Adipocyte (in vitro differentiated cells): ENCODE measurements at regions not wholly inside any gene's neighbourhood (a gene's known extent, or its start where the extent isn't known, plus 50 kb on each side); places are given as distances from the start of the nearest gene placed in this dataset.
"Not testable (repeated sequence)": the region's sequence is repeated elsewhere in the genome, so short reads cannot be mapped to it uniquely, and the experiment has no call there.

Experiments
- DNase-seq: peaks from one replicate; pipeline ENCODE4 v3.0.0-alpha.2; 2015; ENCODE audit warnings: low read depth
- H3K27me3 ChIP-seq: replicated peaks from 2 replicates; pipeline ENCODE4 v1.7.0; 2013; ENCODE audit warnings: mild to moderate bottlenecking, low read length, moderate library complexity; ENCODE audit not compliant: control insufficient read depth, insufficient read depth
- H3K36me3 ChIP-seq: 2 replicates; pipeline ENCODE4 v1.7.0; 2013; ENCODE audit warnings: low read length, mild to moderate bottlenecking, moderate library complexity; ENCODE audit not compliant: control insufficient read depth, insufficient read depth, severe bottlenecking
- H3K4me1 ChIP-seq: 2 replicates; pipeline ENCODE4 v1.7.0; 2013; ENCODE audit warnings: mild to moderate bottlenecking, low read length, moderate library complexity; ENCODE audit not compliant: control insufficient read depth, insufficient read depth
- H3K4me3 ChIP-seq: 2 replicates; pipeline ENCODE4 v1.7.0; 2013; ENCODE audit warnings: mild to moderate bottlenecking, low read length, moderate library complexity
- H3K9ac ChIP-seq: 2 replicates; pipeline ENCODE4 v1.7.0; 2013; ENCODE audit warnings: mild to moderate bottlenecking, low read length, moderate library complexity
- H3K9me3 ChIP-seq: 2 replicates; pipeline ENCODE4 v1.7.0; 2013; ENCODE audit warnings: mild to moderate bottlenecking, low read length, moderate library complexity; ENCODE audit not compliant: control insufficient read depth

GRCh38 chr5:123294544-123294943 lies 128.7 kb downstream of the CEP120 start:
- Histone ChIP-seq H3K27me3 (no peaks in the 10 kb centered on the region), H3K9ac (no peak overlapping the region), H3K9me3 (peaks cover 10% of the 10 kb centered on the region), H3K4me1 (no peaks in the 10 kb centered on the region), H3K4me3 (no peak overlapping the region), H3K36me3 (no peaks in the 10 kb centered on the region)
- no peak for DNase-seq

GRCh38 chr5:123289210-123289609 lies 134.0 kb downstream of the CEP120 start:
- no peak for DNase-seq
- Histone ChIP-seq H3K9me3 (no peaks in the 10 kb centered on the region), H3K27me3 (no peaks in the 10 kb centered on the region), H3K4me1 (no peaks in the 10 kb centered on the region), H3K36me3 (no peaks in the 10 kb centered on the region), H3K4me3 (no peak overlapping the region), H3K9ac (no peak overlapping the region)

GRCh38 chr5:123287881-123288280 lies 135.3 kb downstream of the CEP120 start:
- Histone ChIP-seq H3K4me1 (no peaks in the 10 kb centered on the region), H3K4me3 (no peak overlapping the region), H3K9me3 (no peaks in the 10 kb centered on the region), H3K36me3 (no peaks in the 10 kb centered on the region), H3K9ac (no peak overlapping the region), H3K27me3 (peaks cover 5% of the 10 kb centered on the region)
- DNase-seq, result no peak

GRCh38 chr5:123286891-123287290 lies 136.3 kb downstream of the CEP120 start:
- DNase-seq, result no peak
- Histone ChIP-seq H3K36me3 (no peaks in the 10 kb centered on the region), H3K9ac (no peak overlapping the region), H3K9me3 (no peaks in the 10 kb centered on the region), H3K4me3 (no peak overlapping the region), H3K4me1 (no peaks in the 10 kb centered on the region), H3K27me3 (peaks cover 5% of the 10 kb centered on the region)

GRCh38 chr5:123285122-123286023 lies 137.8 kb downstream of the CEP120 start:
- H3K4me3 ChIP-seq, result peak overlapping the region; percentile 72
- DNase-seq, result peak; percentile 65
- H3K27me3 ChIP-seq, result peaks cover 5% of the 10 kb centered on the region

GRCh38 chr5:123283499-123283898 lies 139.7 kb downstream of the CEP120 start:
- Histone ChIP-seq H3K27me3 (peaks cover 5% of the 10 kb centered on the region), H3K4me3 (no peak overlapping the region), H3K9me3 (no peaks in the 10 kb centered on the region), H3K9ac (no peak overlapping the region), H3K4me1 (no peaks in the 10 kb centered on the region), H3K36me3 (no peaks in the 10 kb centered on the region)
- no peak for DNase-seq

More at GRCh38 chr5:123285122-123286023, 137.8 kb downstream of the CEP120 start:
- H3K9ac ChIP-seq, result no peak overlapping the region
- H3K36me3 ChIP-seq, result no peaks in the 10 kb centered on the region
- no peaks in the 10 kb centered on the region for H3K9me3 ChIP-seq
- H3K4me1 ChIP-seq, result no peaks in the 10 kb centered on the region

GRCh38 chr5:123283031-123283430 lies 140.2 kb downstream of the CEP120 start:
- Histone ChIP-seq H3K4me3 (no peak overlapping the region), H3K27me3 (peaks cover 5% of the 10 kb centered on the region), H3K9me3 (no peaks in the 10 kb centered on the region), H3K4me1 (no peaks in the 10 kb centered on the region), H3K36me3 (no peaks in the 10 kb centered on the region), H3K9ac (no peak overlapping the region)
- no peak for DNase-seq

- DNase-seq, result no peak
- Histone ChIP-seq H3K9ac (no peak overlapping the region), H3K4me1 (no peaks in the 10 kb centered on the region), H3K27me3 (peaks cover 5% of the 10 kb centered on the region), H3K36me3 (no peaks in the 10 kb centered on the region), H3K9me3 (no peaks in the 10 kb centered on the region), H3K4me3 (no peak overlapping the region)
Observed at GRCh38 chr5:123282444-123282843, 140.8 kb downstream of the CEP120 start.

GRCh38 chr5:123280854-123281253 lies 142.3 kb downstream of the CEP120 start:
- not testable (repeated sequence) for H3K9ac ChIP-seq, H3K9me3 ChIP-seq, DNase-seq, H3K27me3 ChIP-seq, H3K4me3 ChIP-seq, H3K36me3 ChIP-seq, H3K4me1 ChIP-seq

- Histone ChIP-seq H3K4me1 (no peaks in the 10 kb centered on the region), H3K4me3 (no peak overlapping the region), H3K27me3 (peaks cover 5% of the 10 kb centered on the region), H3K9me3 (no peaks in the 10 kb centered on the region), H3K36me3 (no peaks in the 10 kb centered on the region), H3K9ac (no peak overlapping the region)
- DNase-seq, result no peak
Observed at GRCh38 chr5:123279136-123279535, 144.1 kb downstream of the CEP120 start.

GRCh38 chr5:123278284-123278683 lies 144.9 kb downstream of the CEP120 start:
- no peaks in the 10 kb centered on the region for H3K36me3 ChIP-seq
- no peaks in the 10 kb centered on the region for H3K4me1 ChIP-seq
- no peak overlapping the region for H3K9ac ChIP-seq
- no peak overlapping the region for H3K4me3 ChIP-seq
- no peaks in the 10 kb centered on the region for H3K9me3 ChIP-seq
- DNase-seq, result no peak
- H3K27me3 ChIP-seq, result no peaks in the 10 kb centered on the region
